Endothelial cell (in vitro differentiated cells): ENCODE measurements at regions not wholly inside any gene's neighbourhood (a gene's known extent, or its start where the extent isn't known, plus 50 kb on each side); places are given as distances from the start of the nearest gene placed in this dataset.
"Not testable (repeated sequence)": the region's sequence is repeated elsewhere in the genome, so short reads cannot be mapped to it uniquely, and the experiment has no call there.

Experiments
- DNase-seq: peaks from one replicate; pipeline ENCODE4 v3.0.0; 2021; ENCODE audit warnings: low spot score
- H3K27ac Mint-ChIP-seq: one replicate; pipeline ENCODE4 v1.8.0; 2021; ENCODE audit warnings: mixed read lengths, inconsistent platforms; ENCODE audit not compliant: unreplicated experiment
- H3K27me3 Mint-ChIP-seq: one replicate; pipeline ENCODE4 v1.8.0; 2021; ENCODE audit warnings: mild to moderate bottlenecking, moderate library complexity, mixed read lengths, inconsistent platforms; ENCODE audit not compliant: unreplicated experiment
- H3K36me3 Mint-ChIP-seq: one replicate; pipeline ENCODE4 v1.8.0; 2021; ENCODE audit warnings: mild to moderate bottlenecking, low read depth, mixed read lengths, inconsistent platforms; ENCODE audit not compliant: unreplicated experiment
- H3K4me1 Mint-ChIP-seq: one replicate; pipeline ENCODE4 v1.8.0; 2021; ENCODE audit warnings: mild to moderate bottlenecking, mixed read lengths, inconsistent platforms; ENCODE audit not compliant: unreplicated experiment
- H3K4me3 Mint-ChIP-seq: one replicate; pipeline ENCODE4 v1.8.0; 2021; ENCODE audit warnings: mild to moderate bottlenecking, mixed read lengths, inconsistent platforms; ENCODE audit not compliant: unreplicated experiment
- H3K9me3 Mint-ChIP-seq: one replicate; pipeline ENCODE4 v1.8.0; 2021; ENCODE audit warnings: mixed read lengths, inconsistent platforms; ENCODE audit not compliant: unreplicated experiment
- CTCF ChIP-seq: fragments of 200-600 bp; sonication (generic); IDR thresholded peaks from one replicate; pipeline ENCODE4 v1.5.0; 2021; ENCODE audit warnings: antibody characterized with exemption; ENCODE audit not compliant: unreplicated experiment

GRCh38 chr12:46629331-46630229, 196.2 kb downstream of the SLC38A4 start:
- H3K4me3 Mint-ChIP-seq: no peak overlapping the region
- H3K9me3 Mint-ChIP-seq: no peaks in the 10 kb centered on the region

GRCh38 chr12:46628176-46628575, 197.6 kb downstream of the SLC38A4 start:
- H3K9me3 Mint-ChIP-seq: no peaks in the 10 kb centered on the region
- H3K27me3 Mint-ChIP-seq: no peaks in the 10 kb centered on the region
- H3K27ac Mint-ChIP-seq: no peak overlapping the region
- H3K36me3 Mint-ChIP-seq: no peaks in the 10 kb centered on the region
- peaks cover 6% of the 10 kb centered on the region for H3K4me1 Mint-ChIP-seq
- no peak for DNase-seq
- no peak for TF ChIP-seq CTCF
- H3K4me3 Mint-ChIP-seq: no peak overlapping the region

More at GRCh38 chr12:46629331-46630229, 196.2 kb downstream of the SLC38A4 start:
- no peaks in the 10 kb centered on the region for H3K36me3 Mint-ChIP-seq
- TF ChIP-seq CTCF: no peak
- H3K27ac Mint-ChIP-seq: no peak overlapping the region
- DNase-seq: no peak
- H3K27me3 Mint-ChIP-seq: no peaks in the 10 kb centered on the region
- peaks cover 6% of the 10 kb centered on the region for H3K4me1 Mint-ChIP-seq

GRCh38 chr12:46627686-46628085, 198.1 kb downstream of the SLC38A4 start:
- H3K9me3 Mint-ChIP-seq: no peaks in the 10 kb centered on the region
- no peak overlapping the region for H3K27ac Mint-ChIP-seq
- no peak for DNase-seq
- peaks cover 6% of the 10 kb centered on the region for H3K4me1 Mint-ChIP-seq
- H3K27me3 Mint-ChIP-seq: no peaks in the 10 kb centered on the region
- TF ChIP-seq CTCF: no peak
- H3K36me3 Mint-ChIP-seq: no peaks in the 10 kb centered on the region
- H3K4me3 Mint-ChIP-seq: no peak overlapping the region

GRCh38 chr12:46619474-46619873, 206.3 kb downstream of the SLC38A4 start:
- peaks cover 20% of the 10 kb centered on the region for H3K9me3 Mint-ChIP-seq
- not testable (repeated sequence) for DNase-seq, H3K4me1 Mint-ChIP-seq, H3K27me3 Mint-ChIP-seq, H3K27ac Mint-ChIP-seq, H3K4me3 Mint-ChIP-seq, H3K36me3 Mint-ChIP-seq

- H3K27me3 Mint-ChIP-seq, H3K27ac Mint-ChIP-seq, H3K4me1 Mint-ChIP-seq, H3K4me3 Mint-ChIP-seq, DNase-seq: not testable (repeated sequence)
- Mint-ChIP-seq H3K36me3 (peaks cover 12% of the 10 kb centered on the region), H3K9me3 (peaks cover 20% of the 10 kb centered on the region)
These were observed 208.1 kb downstream of the SLC38A4 start for GRCh38 chr12:46617737-46618136.

- H3K27me3 Mint-ChIP-seq: peaks cover 2% of the 10 kb centered on the region
- no peak for TF ChIP-seq CTCF
- H3K4me1 Mint-ChIP-seq: no peaks in the 10 kb centered on the region
- H3K27ac Mint-ChIP-seq: no peak overlapping the region
- H3K9me3 Mint-ChIP-seq: peaks cover 20% of the 10 kb centered on the region
- H3K4me3 Mint-ChIP-seq: no peak overlapping the region
- no peak for DNase-seq
- H3K36me3 Mint-ChIP-seq: peaks cover 12% of the 10 kb centered on the region
These were observed 208.6 kb downstream of the SLC38A4 start for GRCh38 chr12:46617167-46617566.
